KOPT-K1 (cell line): ENCODE measurements at regions not wholly inside any gene's neighbourhood (a gene's known extent, or its start where the extent isn't known, plus 50 kb on each side); places are given as distances from the start of the nearest gene placed in this dataset.
"Not testable (repeated sequence)": the region's sequence is repeated elsewhere in the genome, so short reads cannot be mapped to it uniquely, and the experiment has no call there.

Experiments
- H3K27ac ChIP-seq: fragments of 200-600 bp; sonication (generic); 2 replicates; pipeline ENCODE4 v1.5.1; 2016; ENCODE audit warnings: antibody characterized with exemption, mild to moderate bottlenecking, low read depth, low read length; ENCODE audit not compliant: poor library complexity, severe bottlenecking
- H3K36me3 ChIP-seq: fragments of 200-600 bp; sonication (generic); 2 replicates; pipeline ENCODE4 v1.5.1; 2017; ENCODE audit warnings: antibody characterized with exemption, mild to moderate bottlenecking, low read length, moderate library complexity; ENCODE audit not compliant: insufficient read depth
- H3K9me3 ChIP-seq: fragments of 200-600 bp; sonication (generic); 2 replicates; pipeline ENCODE4 v1.5.1; 2017; ENCODE audit warnings: antibody characterized with exemption, low read length, mild to moderate bottlenecking; ENCODE audit not compliant: insufficient read depth, poor library complexity, severe bottlenecking

DNA sequence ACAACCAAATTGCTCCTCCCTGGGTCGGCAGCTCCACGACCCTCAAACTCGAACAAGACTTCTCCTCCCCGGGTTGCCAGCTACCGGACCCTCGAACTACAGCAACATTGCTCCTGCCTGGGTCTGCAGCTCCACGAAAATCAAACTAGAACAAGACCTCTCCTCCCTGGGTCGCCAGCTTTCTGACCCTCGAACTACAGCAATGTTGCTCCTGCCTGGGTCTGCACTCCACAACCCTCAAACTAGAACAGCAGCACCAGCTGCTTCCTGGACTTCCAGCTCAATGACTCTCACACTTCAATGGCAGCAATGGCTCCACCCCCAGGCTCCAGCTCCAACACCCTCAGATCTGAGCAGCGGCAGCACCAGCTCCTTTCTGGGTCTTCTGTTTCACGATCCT is 311.6 kb downstream of the PREX1 start:
- H3K9me3 ChIP-seq, H3K27ac ChIP-seq, H3K36me3 ChIP-seq: not testable (repeated sequence)

DNA sequence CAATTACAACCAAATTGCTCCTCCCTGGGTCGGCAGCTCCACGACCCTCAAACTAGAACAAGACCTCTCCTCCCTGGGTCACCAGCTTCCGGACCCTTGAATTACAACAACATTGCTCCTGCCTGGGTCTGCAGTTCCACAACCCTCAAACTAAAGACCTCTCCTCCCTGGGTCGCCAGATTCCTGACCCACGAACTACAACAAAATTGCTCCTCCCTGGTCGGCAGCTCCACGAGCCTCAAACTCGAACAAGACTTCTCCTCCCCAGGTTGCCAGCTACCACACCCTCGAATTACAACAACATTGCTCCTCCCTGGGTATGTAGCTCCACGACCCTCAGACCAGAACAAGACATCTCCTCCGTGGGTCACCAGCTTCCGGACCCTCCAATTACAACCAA is 313.2 kb downstream of the PREX1 start:
- not testable (repeated sequence) for H3K27ac ChIP-seq, H3K36me3 ChIP-seq, H3K9me3 ChIP-seq

DNA sequence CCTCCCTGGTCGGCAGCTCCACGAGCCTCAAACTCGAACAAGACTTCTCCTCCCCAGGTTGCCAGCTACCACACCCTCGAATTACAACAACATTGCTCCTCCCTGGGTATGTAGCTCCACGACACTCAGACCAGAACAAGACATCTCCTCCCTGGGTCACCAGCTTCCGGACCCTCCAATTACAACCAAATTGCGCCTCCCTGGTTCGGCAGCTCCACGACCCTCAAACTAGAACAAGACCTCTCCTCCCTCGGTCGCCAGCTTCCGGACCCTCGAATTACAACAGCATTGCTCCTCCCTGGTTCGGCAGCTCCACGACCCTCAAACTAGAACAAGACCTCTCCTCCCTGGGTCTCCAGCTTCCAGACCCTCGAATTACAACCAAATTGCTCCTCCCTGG is 315.3 kb downstream of the PREX1 start:
- H3K36me3 ChIP-seq, H3K27ac ChIP-seq, H3K9me3 ChIP-seq: not testable (repeated sequence)

DNA sequence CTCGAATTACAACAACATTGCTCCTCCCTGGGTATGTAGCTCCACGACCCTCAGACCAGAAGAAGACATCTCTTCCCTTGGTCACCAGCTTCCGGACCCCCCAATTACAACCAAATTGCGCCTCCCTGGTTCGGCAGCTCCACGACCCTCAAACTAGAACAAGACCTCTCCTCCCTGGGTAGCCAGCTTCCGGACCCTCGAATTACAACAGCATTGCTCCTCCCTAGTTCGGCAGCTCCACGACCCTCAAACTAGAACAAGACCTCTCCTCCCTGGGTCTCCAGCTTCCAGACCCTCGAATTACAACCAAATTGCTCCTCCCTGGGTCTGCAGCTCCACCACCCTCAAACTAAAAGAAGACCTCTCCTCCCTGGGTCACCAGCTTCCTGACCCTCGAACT is 322.7 kb downstream of the PREX1 start:
- H3K27ac ChIP-seq, H3K9me3 ChIP-seq, H3K36me3 ChIP-seq: not testable (repeated sequence)

DNA sequence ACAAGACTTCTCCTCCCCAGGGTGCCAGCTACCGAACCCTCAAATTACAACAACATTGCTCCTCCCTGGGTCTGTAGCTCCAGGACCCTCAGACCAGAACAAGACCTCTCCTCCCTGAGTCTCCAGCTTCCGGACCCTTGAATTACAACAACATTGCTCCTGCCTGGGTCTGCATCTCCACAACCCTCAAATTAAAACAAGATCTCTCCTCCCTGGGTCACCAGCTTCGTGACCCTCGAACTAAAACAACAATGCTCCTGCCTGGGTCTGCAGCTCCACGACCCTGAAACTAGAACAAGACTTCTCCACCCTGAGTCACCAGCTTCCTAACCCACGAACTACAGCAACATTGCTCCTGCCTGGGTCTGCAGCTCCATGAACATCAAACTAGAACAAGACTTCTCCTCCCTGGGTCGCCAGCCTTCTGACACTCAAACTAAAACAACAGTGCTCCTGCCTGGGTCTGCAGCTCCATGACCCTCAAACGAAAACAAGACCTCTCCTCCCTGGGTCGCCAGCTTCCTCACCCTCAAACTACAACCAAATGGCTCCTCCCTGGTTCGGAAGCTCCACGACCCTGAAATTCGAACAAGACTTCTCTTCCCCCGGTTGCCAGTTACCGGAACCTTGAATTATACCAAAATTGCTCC is 324.5 kb downstream of the PREX1 start:
- H3K27ac ChIP-seq, result no peak overlapping the region
- H3K9me3 ChIP-seq, result no peaks in the 10 kb centered on the region
- H3K36me3 ChIP-seq, result no peaks in the 10 kb centered on the region

DNA sequence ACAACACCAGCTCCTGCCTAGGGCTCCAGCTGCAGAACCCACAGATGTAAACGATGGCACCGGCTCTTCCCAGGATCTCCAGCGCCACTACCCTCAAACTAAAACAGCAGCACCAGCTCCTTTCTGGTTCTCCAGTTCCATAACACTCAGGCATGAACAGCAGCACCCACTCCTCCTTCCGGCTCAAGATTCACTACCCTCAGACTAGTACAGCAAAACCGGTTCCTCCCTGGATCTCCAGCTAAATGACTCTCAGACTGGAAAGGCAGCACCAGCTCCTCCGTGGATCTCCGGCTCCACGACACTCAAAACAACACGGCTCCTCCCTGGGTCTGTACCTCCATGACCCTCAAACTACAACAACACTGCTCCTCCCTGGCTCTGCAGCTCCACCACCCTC is 325.0 kb downstream of the PREX1 start:
- Histone ChIP-seq H3K36me3 (no peaks in the 10 kb centered on the region), H3K27ac (no peak overlapping the region), H3K9me3 (no peaks in the 10 kb centered on the region)

DNA sequence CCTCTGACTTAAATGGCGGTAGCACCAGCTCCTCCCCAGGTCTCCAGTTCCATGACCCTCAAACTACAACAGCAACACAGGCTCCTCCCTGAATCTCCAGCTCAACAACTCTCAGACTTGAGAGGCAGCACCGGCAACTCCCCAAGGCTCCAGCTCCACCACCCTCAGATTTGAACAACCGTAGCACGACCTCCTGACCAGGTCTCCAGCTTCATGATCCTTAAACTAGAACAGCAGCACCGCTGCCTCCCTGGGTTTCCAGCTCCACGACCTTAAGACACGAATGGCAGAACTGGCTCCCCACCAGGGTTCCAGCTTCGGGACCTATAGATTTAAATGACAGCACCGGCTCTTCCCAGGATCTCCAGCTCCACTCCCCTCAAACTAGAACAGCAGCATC is 325.8 kb downstream of the PREX1 start:
- H3K27ac ChIP-seq, result no peak overlapping the region
- no peaks in the 10 kb centered on the region for H3K36me3 ChIP-seq
- H3K9me3 ChIP-seq, result no peaks in the 10 kb centered on the region

DNA sequence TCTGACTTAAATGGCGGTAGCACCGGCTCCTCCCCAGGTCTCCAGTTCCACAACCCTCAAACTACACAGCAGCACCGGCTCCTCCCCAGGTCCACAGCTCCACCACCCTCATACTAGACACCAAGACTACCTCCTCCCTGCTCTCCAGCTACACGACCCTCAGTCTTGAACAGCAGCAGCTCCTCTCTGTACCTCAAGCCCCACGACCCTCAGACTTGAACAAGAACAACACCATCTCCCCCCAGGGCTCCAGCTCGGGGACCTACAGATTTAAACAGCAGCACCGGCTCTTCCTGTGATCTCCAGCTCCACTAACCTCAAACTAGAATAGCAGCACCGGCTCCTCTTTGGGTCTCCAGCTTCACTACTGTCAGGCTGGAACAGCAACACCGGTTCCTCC is 326.9 kb downstream of the PREX1 start:
- H3K36me3 ChIP-seq, H3K27ac ChIP-seq, H3K9me3 ChIP-seq: not testable (repeated sequence)

DNA sequence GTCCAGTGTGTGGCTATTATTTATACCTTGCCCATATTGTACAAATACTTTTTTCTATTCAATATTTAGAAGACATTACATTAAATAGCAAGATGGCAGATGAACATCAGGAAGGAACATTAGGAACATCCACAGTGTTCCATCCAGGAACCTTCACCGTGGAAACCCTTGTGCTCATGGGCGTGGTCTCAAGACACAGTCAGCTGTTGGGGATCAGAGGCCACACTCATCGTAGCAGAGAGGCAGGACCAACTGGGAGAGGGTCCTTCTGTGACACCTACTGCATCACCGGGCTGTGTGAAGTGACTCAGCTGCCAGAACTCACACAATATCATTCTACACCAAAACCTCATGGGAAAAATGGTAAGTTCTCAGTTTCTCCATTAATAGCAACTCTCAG is 328.9 kb downstream of the PREX1 start:
- not testable (repeated sequence) for H3K27ac ChIP-seq

DNA sequence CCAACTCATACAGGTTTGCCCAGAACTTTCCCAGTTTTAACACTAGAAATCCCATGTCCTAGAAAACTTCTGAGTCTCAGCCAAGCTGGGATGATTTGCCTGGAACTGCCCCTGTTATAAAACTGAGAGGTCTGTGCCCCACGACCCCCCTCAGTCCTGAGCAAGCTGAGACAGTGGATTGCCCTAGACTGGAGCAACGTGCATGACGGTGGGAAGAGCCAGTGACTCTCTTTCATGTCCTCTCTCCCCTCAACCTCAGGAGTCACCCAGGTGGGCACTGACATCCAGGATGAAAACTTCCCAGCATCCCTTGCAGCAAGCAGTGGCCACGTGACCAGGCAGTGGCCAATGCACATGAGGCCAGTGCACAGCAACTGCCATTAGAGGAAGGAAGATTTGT is 329.7 kb downstream of the PREX1 start:
- H3K9me3 ChIP-seq, H3K27ac ChIP-seq, H3K36me3 ChIP-seq: not testable (repeated sequence)

More for the DNA sequence above, 328.9 kb downstream of the PREX1 start:
- not testable (repeated sequence) for H3K9me3 ChIP-seq, H3K36me3 ChIP-seq

DNA sequence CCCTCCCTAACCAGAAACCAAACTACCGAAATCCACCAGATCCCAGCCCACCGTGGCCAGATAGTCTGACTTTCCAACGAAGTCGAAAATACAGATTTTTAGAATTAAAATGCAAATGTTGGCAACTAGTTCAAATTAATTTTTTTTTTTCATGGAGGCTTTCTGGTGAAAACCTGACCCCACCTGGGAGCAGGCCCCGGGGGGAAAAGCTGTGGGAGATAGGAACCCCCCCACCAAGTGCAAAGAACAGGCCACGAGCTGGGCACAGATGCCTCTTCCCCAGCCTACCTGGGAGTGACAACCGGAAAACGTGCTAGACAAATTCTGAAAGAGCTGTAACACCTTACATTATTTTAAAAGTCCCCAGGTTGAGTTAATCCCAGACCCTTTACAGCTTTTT is 333.8 kb downstream of the PREX1 start:
- H3K9me3 ChIP-seq, result no peaks in the 10 kb centered on the region
- no peak overlapping the region for H3K27ac ChIP-seq
- H3K36me3 ChIP-seq, result no peaks in the 10 kb centered on the region

DNA sequence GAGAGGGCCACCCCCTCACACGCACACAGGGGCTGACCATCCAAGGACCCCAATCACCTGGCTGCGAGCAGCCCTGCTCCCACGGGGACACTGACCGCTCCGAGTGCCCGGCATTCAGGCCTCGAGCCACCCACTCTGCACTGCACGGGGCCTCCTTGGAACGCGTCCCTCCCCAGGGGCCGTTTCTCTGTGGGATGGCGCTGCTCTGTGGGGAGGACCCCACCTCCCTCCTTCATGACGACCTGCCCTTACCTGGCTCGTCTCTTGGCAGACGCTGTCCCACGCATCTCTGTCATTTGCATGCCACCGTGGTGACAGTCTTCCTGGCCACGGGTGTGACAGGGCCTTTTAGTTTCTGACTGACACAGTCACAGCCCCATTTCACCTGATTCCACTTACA is 334.5 kb downstream of the PREX1 start:
- H3K36me3 ChIP-seq, H3K9me3 ChIP-seq, H3K27ac ChIP-seq: not testable (repeated sequence)

DNA sequence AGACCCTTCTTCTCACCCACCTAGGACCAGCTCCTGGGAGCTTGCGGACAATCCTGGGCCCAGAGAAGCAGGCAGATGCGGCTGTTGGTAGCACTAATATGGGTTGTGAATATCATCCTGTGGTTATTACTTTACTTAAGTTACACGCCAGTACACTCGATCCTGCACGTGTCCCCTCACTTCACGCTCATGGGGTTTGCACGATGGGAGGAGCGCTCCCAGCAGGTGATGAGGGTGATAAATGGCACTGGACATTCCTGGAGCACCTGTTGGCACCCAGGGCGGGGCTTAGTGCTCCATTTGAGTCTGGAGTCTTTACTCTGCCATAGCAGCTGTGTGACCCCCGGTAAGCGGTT is 335.1 kb downstream of the PREX1 start:
- Histone ChIP-seq H3K9me3 (no peaks in the 10 kb centered on the region), H3K36me3 (no peaks in the 10 kb centered on the region), H3K27ac (no peak overlapping the region)

DNA sequence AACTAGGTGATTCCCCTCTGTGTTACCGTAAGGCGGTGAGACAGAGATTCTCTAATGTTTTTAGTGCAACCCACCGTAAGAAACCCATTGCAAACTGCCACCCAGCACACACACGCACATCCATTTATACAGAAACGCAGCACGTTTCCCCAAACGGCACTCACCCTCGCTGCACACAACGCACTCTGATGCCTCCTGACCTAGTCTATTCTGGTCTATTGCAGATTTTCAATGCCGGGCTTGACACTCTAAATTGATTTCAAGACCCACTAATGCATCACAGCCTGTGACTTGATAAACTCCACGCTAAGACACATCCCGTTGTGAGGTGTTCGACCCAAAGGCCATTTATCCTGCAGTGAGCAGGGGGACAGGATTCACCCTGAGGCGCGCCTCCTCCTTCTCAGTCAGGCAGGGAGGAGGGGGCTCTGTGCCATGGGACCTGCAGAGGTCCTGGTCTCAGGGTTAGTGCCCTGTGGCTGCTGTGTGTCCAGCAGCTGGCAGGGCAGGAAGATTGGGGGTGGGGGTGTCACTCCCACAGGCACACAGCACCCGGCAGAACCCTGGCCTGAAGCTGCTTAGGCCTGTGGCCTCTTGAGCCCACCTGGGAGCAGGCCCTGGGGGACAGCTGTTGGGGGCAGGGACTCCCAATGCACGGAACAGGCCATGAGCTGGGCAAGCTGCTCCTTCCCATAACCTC is 335.6 kb downstream of the PREX1 start:
- Histone ChIP-seq H3K36me3 (no peaks in the 10 kb centered on the region), H3K9me3 (no peaks in the 10 kb centered on the region), H3K27ac (no peak overlapping the region)

DNA sequence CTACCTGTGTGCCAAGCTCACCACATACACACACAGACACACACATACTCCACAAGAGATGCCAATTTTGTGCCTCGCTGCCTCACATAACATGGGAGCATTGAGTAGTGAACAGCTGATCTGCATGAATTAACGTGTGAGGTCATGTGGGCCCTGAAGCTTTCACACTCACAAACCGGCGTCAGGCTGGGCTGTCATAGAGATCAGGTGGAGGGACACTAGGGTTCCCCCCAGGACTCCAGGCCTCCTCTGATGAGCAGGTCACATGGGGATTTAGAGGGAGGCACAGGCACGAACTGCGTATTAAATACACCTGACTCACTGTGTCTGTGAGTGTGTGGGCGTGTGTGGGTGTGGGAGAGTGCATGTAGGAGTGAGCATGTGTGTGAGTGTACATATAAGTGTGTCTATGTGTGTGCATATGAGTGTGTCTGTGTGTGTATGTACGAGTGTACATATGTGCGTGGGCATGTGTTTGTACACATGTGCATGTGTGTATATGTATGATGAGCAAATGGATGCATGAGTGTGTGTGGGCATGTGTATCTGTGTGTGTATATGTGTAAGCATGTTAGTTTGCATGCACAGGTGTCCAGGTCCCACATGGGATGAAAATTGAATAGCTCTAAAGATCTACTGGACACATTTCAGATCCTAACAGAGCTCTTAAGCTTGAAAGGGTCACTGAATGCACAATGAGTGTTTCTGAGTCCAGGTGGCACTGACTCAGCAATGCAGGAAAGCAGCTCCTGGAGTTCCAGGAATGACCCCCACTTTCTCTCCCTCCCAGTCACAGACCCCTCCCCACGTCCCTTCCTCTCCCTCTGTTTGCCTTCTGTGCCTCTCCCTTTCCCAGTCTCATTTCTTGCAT is 336.6 kb downstream of the PREX1 start:
- Histone ChIP-seq H3K9me3 (no peaks in the 10 kb centered on the region), H3K36me3 (no peaks in the 10 kb centered on the region), H3K27ac (no peak overlapping the region)

DNA sequence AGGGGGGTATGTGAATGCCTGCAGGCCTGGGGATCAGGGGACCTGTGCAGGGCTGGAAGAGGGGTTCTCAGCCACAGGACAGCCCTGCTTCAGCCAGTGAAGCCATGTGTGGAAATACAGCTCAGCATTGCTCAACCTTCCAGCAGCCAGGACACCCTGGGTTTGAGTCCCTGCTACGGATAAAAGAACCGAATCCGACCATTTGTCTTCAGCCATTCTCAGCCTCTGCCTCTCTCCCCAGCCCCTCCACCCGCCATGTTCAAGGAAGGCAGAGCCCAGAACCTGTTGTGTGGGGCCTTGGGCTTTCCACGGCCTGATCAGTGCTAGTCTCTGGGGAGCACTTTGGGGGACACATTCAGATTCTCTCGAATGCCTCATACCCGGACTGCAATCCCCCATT is 337.5 kb downstream of the PREX1 start:
- H3K36me3 ChIP-seq, H3K9me3 ChIP-seq, H3K27ac ChIP-seq: not testable (repeated sequence)
